ENCODE measurements at regions not wholly inside any gene's neighbourhood (a gene's known extent, or its start where the extent isn't known, plus 50 kb on each side); places are given as distances from the start of the nearest gene placed in this dataset.

DNA sequence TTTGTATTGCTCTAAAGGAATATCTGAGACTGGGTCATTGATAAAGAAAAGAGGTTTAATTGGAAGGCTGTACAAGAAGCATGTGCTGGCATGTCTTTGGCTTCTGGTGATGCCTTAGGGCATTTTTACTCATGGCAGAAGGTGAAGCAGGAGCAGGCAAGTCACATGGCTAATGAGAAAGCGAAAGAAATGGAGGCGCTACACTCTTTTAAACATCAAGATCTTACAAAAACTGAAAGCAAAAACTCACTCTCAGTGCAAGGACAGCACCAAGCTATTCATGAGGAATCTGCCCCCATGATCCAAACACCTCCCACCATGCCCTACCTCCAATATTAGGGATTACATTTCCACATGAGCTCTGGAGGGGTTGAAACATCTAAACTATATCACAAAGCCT lies 1458.8 kb upstream of the ACO1 start:
- no peak for TF ChIP-seq BHLHE40 (IDR thresholded peaks at IDR 0.05; ENCODE audit: low read depth, low read length)
- TF ChIP-seq MAZ (IDR thresholded peaks at IDR 0.05; ENCODE audit: borderline replicate concordance, low read depth, low read length) = no peak
- TF ChIP-seq MAFK (IDR thresholded peaks at IDR 0.05; ENCODE audit: low read depth, low read length) = no peak
- no peak for TF ChIP-seq CHD1 (IDR thresholded peaks at IDR 0.05; ENCODE audit: low read depth, low read length)
- TF ChIP-seq POLR2A (IDR thresholded peaks at IDR 0.05; ENCODE audit: low read depth, low read length) = no peak
- TF ChIP-seq RAD21 (IDR thresholded peaks at IDR 0.05; ENCODE audit: low read length) = no peak
- Histone ChIP-seq H3K4ac (ENCODE audit: low read depth, low read length) (no peak overlapping the region), H4K5ac (ENCODE audit: low read depth, low read length) (no peak overlapping the region), H3K9me1 (ENCODE audit: insufficient read depth, low read length) (no peaks in the 10 kb centered on the region), H3K79me1 (ENCODE audit: low read depth in 1 of 2, low read length in 2 of 2) (no peaks in the 10 kb centered on the region), H2AK5ac (ENCODE audit: low read depth, low read length) (no peak overlapping the region), H2AFZ (replicated peaks; ENCODE audit: low read length, poor library complexity) (no peak overlapping the region), H2AK9ac (replicated peaks; ENCODE audit: low read depth, low read length, poor library complexity) (no peak overlapping the region), H4K91ac (ENCODE audit: insufficient read depth, low read depth, low read length) (no peak overlapping the region), H3K4me1 (ENCODE audit: control insufficient read depth, insufficient read depth, low read length) (no peaks in the 10 kb centered on the region), H3K9me3 (ENCODE audit: control insufficient read depth, insufficient read depth, low read length) (peaks cover 2% of the 10 kb centered on the region), H4K20me1 (ENCODE audit: insufficient read depth, low read length) (no peaks in the 10 kb centered on the region), H3K14ac (replicated peaks; ENCODE audit: low read depth, low read length) (no peak overlapping the region), H4K8ac (ENCODE audit: low read depth in 2 of 2, low read length in 2 of 2) (no peak overlapping the region), H3K9ac (ENCODE audit: low read depth, low read length) (no peak overlapping the region), H3K4me2 (ENCODE audit: low read depth, low read length) (no peak overlapping the region), H2BK5ac (ENCODE audit: low read depth, low read length, poor library complexity, severe bottlenecking) (no peak overlapping the region), H3K27ac (ENCODE audit: insufficient read depth, low read length) (no peak overlapping the region), H3K27me3 (ENCODE audit: control insufficient read depth, insufficient read depth, low read length) (no peaks in the 10 kb centered on the region), H2BK20ac (ENCODE audit: low read depth, low read length) (no peak overlapping the region), H3K56ac (ENCODE audit: extremely low read depth, insufficient read depth, low read length) (no peak overlapping the region), H3K36me3 (ENCODE audit: control insufficient read depth, insufficient read depth, low read length) (no peaks in the 10 kb centered on the region), H2BK15ac (ENCODE audit: low read depth, low read length) (no peak overlapping the region), H3K4me3 (ENCODE audit: insufficient read depth, low read depth, low read length) (no peak overlapping the region), H3K18ac (ENCODE audit: low read depth, low read length) (no peak overlapping the region), H2BK120ac (ENCODE audit: low read depth, low read length) (no peak overlapping the region), H3K23ac (ENCODE audit: low read depth, low read length) (no peak overlapping the region)
- no TSS peak for BruUV-seq (replicated peaks)
- dilution Hi-C loops (cut with HindIII; ENCODE audit: low sequenced_read_pairs, unreplicated experiment) (no loop called here), in situ Hi-C loops (cut with MboI; ENCODE audit: low sequenced_read_pairs) (no loop called here), intact Hi-C loops (cut with micrococcal nuclease) (no loop called here)
- ChIA-PET POLR2A (ENCODE audit: unreplicated experiment) (no interaction called here), CTCF (no interaction called here)
- DNase-seq = no peak
- ATAC-seq (ENCODE audit: low read depth) = no peak
- WGBS, 2 experiments (ENCODE audit: extremely low coverage in 2 of 2, insufficient read length in 1 of 2) = no CpG with 5 or more reads among the region's 2 CpGs
